Mesenchymal stem cell (in vitro differentiated cells and primary cell): ENCODE measurements at regions not wholly inside any gene's neighbourhood (a gene's known extent, or its start where the extent isn't known, plus 50 kb on each side); places are given as distances from the start of the nearest gene placed in this dataset.
"Not testable (repeated sequence)": the region's sequence is repeated elsewhere in the genome, so short reads cannot be mapped to it uniquely, and the experiment has no call there.

Experiments used
- DNase-seq: peaks from one replicate; pipeline ENCODE4 v3.0.0-alpha.2; 2013
- H2AFZ ChIP-seq: one replicate; pipeline ENCODE4 v1.6.1; 2013; ENCODE audit warnings: low read depth, mild to moderate bottlenecking, control low read depth, inconsistent platforms, low read length, moderate library complexity
- H2AK5ac ChIP-seq: 2 replicates; pipeline ENCODE4 v1.6.1; 2013; ENCODE audit warnings: low read length, moderate library complexity, mild to moderate bottlenecking, inconsistent platforms; ENCODE audit not compliant: severe bottlenecking
- H2BK120ac ChIP-seq: one replicate; pipeline ENCODE4 v1.6.1; 2013; ENCODE audit warnings: low read depth, mild to moderate bottlenecking, inconsistent platforms, low read length, moderate library complexity
- H2BK12ac ChIP-seq, 2 experiments: one replicate each; pipeline ENCODE4 v1.6.1; 2013; ENCODE audit warnings: inconsistent platforms in 2 of 2, low read length in 2 of 2, mild to moderate bottlenecking in 2 of 2, moderate library complexity in 2 of 2, control low read depth in 1 of 2
- H2BK15ac ChIP-seq: one replicate; pipeline ENCODE4 v1.6.1; 2013; ENCODE audit warnings: mild to moderate bottlenecking, low read depth, inconsistent platforms; ENCODE audit not compliant: poor library complexity, severe bottlenecking
- H2BK5ac ChIP-seq: 2 replicates; pipeline ENCODE4 v1.6.1; 2013; ENCODE audit warnings: low read depth, mild to moderate bottlenecking, low read length, control low read depth, inconsistent platforms; ENCODE audit not compliant: poor library complexity, severe bottlenecking
- H3K14ac ChIP-seq, 2 experiments: one replicate each; pipeline ENCODE4 v1.6.1; 2013; ENCODE audit warnings: inconsistent platforms in 2 of 2, low read length in 2 of 2, control low read depth in 1 of 2, mild to moderate bottlenecking in 1 of 2, moderate library complexity in 1 of 2
- H3K18ac ChIP-seq, 2 experiments: one replicate each; pipeline ENCODE4 v1.6.1; 2013; ENCODE audit warnings: inconsistent platforms in 2 of 2, low read length in 2 of 2, control low read depth in 1 of 2, low read depth in 1 of 2, mild to moderate bottlenecking in 1 of 2
- H3K23ac ChIP-seq, 2 experiments: one replicate each; pipeline ENCODE4 v1.6.1; 2013; ENCODE audit warnings: inconsistent platforms in 2 of 2, low read length in 2 of 2, mild to moderate bottlenecking in 2 of 2, moderate library complexity in 2 of 2, control low read depth in 1 of 2
- H3K27ac ChIP-seq: 2 replicates; pipeline ENCODE4 v1.5.1; 2013; ENCODE audit warnings: mild to moderate bottlenecking, moderate library complexity, low read length, control low read depth, inconsistent platforms; ENCODE audit not compliant: poor library complexity, severe bottlenecking
- H3K27me3 ChIP-seq, 2 experiments: 2 replicates each; pipeline versions ENCODE4 v1.6.1 to v1.7.0; 2013; ENCODE audit warnings: low read length in 2 of 2, mild to moderate bottlenecking in 2 of 2, moderate library complexity in 2 of 2, control low read depth in 1 of 2, inconsistent platforms in 1 of 2; ENCODE audit not compliant: control insufficient read depth in 1 of 2, insufficient read depth in 1 of 2
- H3K36me3 ChIP-seq, 2 experiments: 2 replicates each; pipeline versions ENCODE4 v1.6.1 to v1.7.0; 2013; ENCODE audit warnings: low read length in 2 of 2, control low read depth in 1 of 2, inconsistent platforms in 1 of 2, low read depth in 1 of 2, mild to moderate bottlenecking in 1 of 2; ENCODE audit not compliant: insufficient read depth in 2 of 2, control insufficient read depth in 1 of 2
- H3K4ac ChIP-seq, 2 experiments: one replicate each; pipeline ENCODE4 v1.6.1; 2013; ENCODE audit warnings: inconsistent platforms in 2 of 2, low read length in 2 of 2, mild to moderate bottlenecking in 2 of 2, moderate library complexity in 2 of 2, control low read depth in 1 of 2, low read depth in 1 of 2
- H3K4me1 ChIP-seq: 2 replicates; pipeline ENCODE4 v1.6.1; 2013; ENCODE audit warnings: low read depth, low read length, control low read depth; ENCODE audit not compliant: control insufficient read depth, insufficient read depth
- H3K4me2 ChIP-seq: 2 replicates; pipeline ENCODE4 v1.6.1; 2013; ENCODE audit warnings: low read length, mild to moderate bottlenecking, inconsistent platforms; ENCODE audit not compliant: poor library complexity, severe bottlenecking
- H3K4me3 ChIP-seq, 2 experiments: 2 replicates each; pipeline versions ENCODE4 v1.5.1 to v1.7.0; 2013; ENCODE audit warnings: low read length in 2 of 2, mild to moderate bottlenecking in 2 of 2, control low read depth in 1 of 2, low read depth in 1 of 2; ENCODE audit not compliant: insufficient read depth in 1 of 2
- H3K79me1 ChIP-seq: replicated peaks from 2 replicates; pipeline ENCODE4 v1.6.1; 2013; ENCODE audit warnings: mild to moderate bottlenecking, control low read depth, low read length, inconsistent platforms; ENCODE audit not compliant: poor library complexity, severe bottlenecking
- H3K9ac ChIP-seq: 2 replicates; pipeline ENCODE4 v1.7.0; 2013; ENCODE audit warnings: mild to moderate bottlenecking, low read length, moderate library complexity
- H3K9me3 ChIP-seq: 2 replicates; pipeline ENCODE4 v1.7.0; 2013; ENCODE audit warnings: mild to moderate bottlenecking, low read length; ENCODE audit not compliant: control insufficient read depth
- H4K8ac ChIP-seq: one replicate; pipeline ENCODE4 v1.6.1; 2013; ENCODE audit warnings: inconsistent platforms, mild to moderate bottlenecking, low read length, moderate library complexity
- H4K91ac ChIP-seq: one replicate; pipeline ENCODE4 v1.6.1; 2013; ENCODE audit warnings: mild to moderate bottlenecking, low read length, inconsistent platforms
- WGBS: methylation state at CpG from one replicate; pipeline ENCODE4 v1.1.7; 2013; ENCODE audit warnings: mixed read lengths; 5-methylcytosine and 5-hydroxymethylcytosine counted together

DNA sequence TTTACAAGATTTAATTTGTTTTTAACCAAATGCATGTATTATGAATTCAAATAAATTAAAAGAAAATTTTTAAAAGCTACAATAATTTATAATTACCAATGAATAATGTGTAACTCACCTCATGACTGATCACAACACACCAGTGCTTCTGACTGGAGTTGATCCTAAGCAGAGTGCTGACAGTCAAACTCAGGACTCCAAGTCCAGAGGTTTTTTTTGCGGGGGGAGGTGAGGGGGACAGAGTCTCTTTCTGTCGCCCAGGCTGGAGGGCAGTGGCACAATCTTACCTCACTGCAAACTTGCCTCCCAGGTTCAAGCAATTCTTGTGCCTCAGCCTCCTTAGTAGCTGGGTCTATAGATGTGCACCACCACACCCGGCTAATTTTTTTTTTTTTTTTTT lies 71.0 kb upstream of the MELK start:
- WGBS = 91% methylated on average over 3 of the region's 3 CpGs
- H4K8ac ChIP-seq = no peak overlapping the region
- no peak overlapping the region for H2BK120ac ChIP-seq
- no peaks in the 10 kb centered on the region for H3K9me3 ChIP-seq
- H3K36me3 ChIP-seq = no peaks in the 10 kb centered on the region
- H3K23ac ChIP-seq = no peak overlapping the region
- no peak overlapping the region for H3K27ac ChIP-seq
- no peak overlapping the region for H2BK12ac ChIP-seq
- no peak overlapping the region for H3K4ac ChIP-seq
- H3K79me1 ChIP-seq = no peaks in the 10 kb centered on the region
- H3K4me2 ChIP-seq = no peak overlapping the region
- no peak for DNase-seq
- H4K91ac ChIP-seq = no peak overlapping the region
- no peak overlapping the region for H2AK5ac ChIP-seq
- H3K14ac ChIP-seq = no peak overlapping the region
- H3K9ac ChIP-seq = no peak overlapping the region
- peaks cover 4 to 16% of the 10 kb centered on the region in 2 experiments for H3K27me3 ChIP-seq
- H3K4me1 ChIP-seq = peaks cover 3% of the 10 kb centered on the region
- no peak overlapping the region for H3K4me3 ChIP-seq
- no peak overlapping the region for H2BK5ac ChIP-seq
- H2AFZ ChIP-seq = no peak overlapping the region
- H3K18ac ChIP-seq = no peak overlapping the region
- H2BK15ac ChIP-seq = no peak overlapping the region

DNA sequence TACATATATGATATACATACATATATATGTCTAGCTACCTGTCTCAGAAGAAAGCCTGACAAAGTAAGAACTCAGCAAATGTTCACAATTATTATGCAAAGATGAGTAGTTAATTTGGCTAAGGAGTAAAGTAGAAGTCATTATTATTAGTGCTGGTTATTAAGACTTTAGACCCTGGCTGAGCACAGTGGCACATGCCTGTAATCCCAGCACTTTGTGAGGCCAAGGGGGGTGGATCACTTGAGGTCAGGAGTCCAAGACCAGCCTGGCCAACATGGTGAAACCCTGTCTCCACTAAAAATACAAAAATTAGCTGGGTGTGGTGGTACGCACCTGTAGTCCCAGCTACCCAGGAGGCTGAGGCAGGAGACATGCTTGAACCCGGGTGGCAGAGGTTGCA lies 71.8 kb upstream of the MELK start:
- H3K14ac ChIP-seq, H3K9me3 ChIP-seq, H3K4me1 ChIP-seq, H2AK5ac ChIP-seq, H3K79me1 ChIP-seq, H3K4ac ChIP-seq, DNase-seq, H3K9ac ChIP-seq, H2AFZ ChIP-seq, H4K8ac ChIP-seq, H2BK120ac ChIP-seq, H2BK15ac ChIP-seq, H3K18ac ChIP-seq, H3K27ac ChIP-seq, H4K91ac ChIP-seq, H3K4me2 ChIP-seq, H2BK5ac ChIP-seq, H3K36me3 ChIP-seq, H3K4me3 ChIP-seq, H3K23ac ChIP-seq, H2BK12ac ChIP-seq: not testable (repeated sequence)
- H3K27me3 ChIP-seq = peaks cover 4 to 16% of the 10 kb centered on the region in 2 experiments
- 100% methylated on average over 1 of the region's 2 CpGs for WGBS

DNA sequence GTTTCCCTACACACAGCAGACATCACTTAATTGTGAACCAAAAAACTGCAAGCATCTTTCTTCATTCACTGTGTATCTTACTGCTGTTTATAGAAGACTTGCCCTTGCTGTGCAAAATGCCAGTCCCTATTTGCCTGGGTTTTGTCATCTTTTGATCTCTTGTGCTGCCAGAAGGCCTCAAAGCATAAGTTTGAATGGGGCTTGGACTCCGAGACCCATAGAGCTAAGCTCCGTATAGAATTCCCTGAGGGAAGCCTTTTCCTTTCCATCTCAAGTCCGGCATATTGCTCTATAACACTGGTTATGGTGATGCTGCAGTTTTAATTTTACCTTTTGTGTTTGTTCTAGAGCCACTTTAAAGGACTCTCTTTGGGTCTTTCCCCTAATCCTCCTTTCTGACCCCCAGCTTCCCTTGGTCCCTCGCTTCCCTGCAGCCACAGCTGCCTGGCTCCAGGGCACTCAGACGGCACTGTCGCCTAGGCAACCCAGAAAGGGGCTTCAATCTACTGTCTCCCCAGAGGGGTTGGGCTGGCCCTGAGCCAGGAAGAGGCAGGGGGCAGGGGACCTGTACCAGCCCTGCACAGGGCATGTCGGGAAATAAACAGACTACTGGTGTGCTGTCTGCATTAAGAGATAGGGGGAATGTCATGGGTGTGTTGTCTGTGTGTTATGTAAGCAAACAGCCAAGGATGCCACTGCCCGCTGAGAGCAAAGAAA lies 73.4 kb upstream of the MELK start:
- Histone ChIP-seq H3K9ac (no peak overlapping the region), H3K79me1 (no peaks in the 10 kb centered on the region), H2AK5ac (no peak overlapping the region), H3K14ac (no peak overlapping the region), H2BK120ac (no peak overlapping the region), H3K4me3 (no peak overlapping the region), H2AFZ (no peak overlapping the region), H3K27ac (no peak overlapping the region), H3K36me3 (no peaks in the 10 kb centered on the region), H3K4me2 (no peak overlapping the region), H3K9me3 (no peaks in the 10 kb centered on the region), H3K23ac (no peak overlapping the region), H2BK12ac (no peak overlapping the region), H3K4ac (no peak overlapping the region), H3K4me1 (peaks cover 3% of the 10 kb centered on the region), H4K91ac (no peak overlapping the region), H4K8ac (no peak overlapping the region), H2BK15ac (no peak overlapping the region), H3K18ac (no peak overlapping the region), H2BK5ac (no peak overlapping the region), H3K27me3 (peaks cover 4 to 16% of the 10 kb centered on the region in 2 experiments)
- 80% methylated on average over 7 of the region's 8 CpGs for WGBS
- no peak for DNase-seq

DNA sequence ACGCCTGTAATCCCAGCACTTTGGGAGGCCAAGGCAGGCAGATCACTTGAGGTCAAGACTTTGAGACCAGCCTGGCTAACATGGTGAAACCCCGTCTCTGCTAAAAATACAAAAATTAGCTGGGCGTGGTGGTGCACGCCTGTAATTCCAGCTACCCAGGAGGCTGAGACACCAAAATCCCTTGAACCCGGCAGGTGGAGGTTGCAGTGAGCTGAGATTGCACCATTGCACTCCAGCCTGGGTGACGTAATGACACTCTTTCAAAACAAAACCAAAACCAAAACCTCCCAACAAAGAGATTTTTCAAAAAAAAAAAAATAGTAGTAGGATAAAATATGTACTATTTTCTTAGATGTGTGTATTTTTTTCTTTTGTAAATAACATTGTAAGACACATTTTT lies 79.1 kb upstream of the MELK start:
- not testable (repeated sequence) for H3K9me3 ChIP-seq, H2AFZ ChIP-seq, H4K91ac ChIP-seq, H3K4me2 ChIP-seq, H2BK15ac ChIP-seq, H3K4me1 ChIP-seq, H2BK12ac ChIP-seq, H3K27me3 ChIP-seq, H3K27ac ChIP-seq, H3K18ac ChIP-seq, H4K8ac ChIP-seq, H3K4me3 ChIP-seq, DNase-seq, H2BK5ac ChIP-seq, H3K4ac ChIP-seq, H2BK120ac ChIP-seq, H3K23ac ChIP-seq, H3K14ac ChIP-seq, H3K9ac ChIP-seq, H3K36me3 ChIP-seq, H2AK5ac ChIP-seq, H3K79me1 ChIP-seq
- WGBS = 98% methylated on average over 5 of the region's 6 CpGs
